ENCODE measurements at regions not wholly inside any gene's neighbourhood (a gene's known extent, or its start where the extent isn't known, plus 50 kb on each side); places are given as distances from the start of the nearest gene placed in this dataset.
"Not testable (repeated sequence)": the region's sequence is repeated elsewhere in the genome, so short reads cannot be mapped to it uniquely, and the experiment has no call there.

- not testable (repeated sequence) for TF ChIP-seq EZH2 (IDR thresholded peaks at IDR 0.05; ENCODE audit: low read length); CTCF (optimal IDR thresholded peaks at IDR 0.05 in 1 of 3, IDR thresholded peaks at IDR 0.05 in 1 of 3, conservative IDR thresholded peaks at IDR 0.05 in 1 of 3; ENCODE audit: extremely low read depth in 1 of 3, insufficient read depth in 2 of 3, low read length in 3 of 3)
These were observed 137.4 kb downstream of the NBPF8 start for GRCh38 chr1:120552190-120552589.
